GM12892 (cell line): ENCODE measurements at regions not wholly inside any gene's neighbourhood (a gene's known extent, or its start where the extent isn't known, plus 50 kb on each side); places are given as distances from the start of the nearest gene placed in this dataset.

ENCODE experiments used
- POLR2A ChIP-seq: IDR thresholded peaks from 2 replicates; pipeline ENCODE4 v1.6.1; 2011; ENCODE audit warnings: low read depth, low read length, control low read depth
- POLR2AphosphoS5 ChIP-seq: IDR thresholded peaks from 2 replicates; pipeline ENCODE4 v1.6.1; 2011; ENCODE audit warnings: low read depth, low read length, control low read depth

DNA sequence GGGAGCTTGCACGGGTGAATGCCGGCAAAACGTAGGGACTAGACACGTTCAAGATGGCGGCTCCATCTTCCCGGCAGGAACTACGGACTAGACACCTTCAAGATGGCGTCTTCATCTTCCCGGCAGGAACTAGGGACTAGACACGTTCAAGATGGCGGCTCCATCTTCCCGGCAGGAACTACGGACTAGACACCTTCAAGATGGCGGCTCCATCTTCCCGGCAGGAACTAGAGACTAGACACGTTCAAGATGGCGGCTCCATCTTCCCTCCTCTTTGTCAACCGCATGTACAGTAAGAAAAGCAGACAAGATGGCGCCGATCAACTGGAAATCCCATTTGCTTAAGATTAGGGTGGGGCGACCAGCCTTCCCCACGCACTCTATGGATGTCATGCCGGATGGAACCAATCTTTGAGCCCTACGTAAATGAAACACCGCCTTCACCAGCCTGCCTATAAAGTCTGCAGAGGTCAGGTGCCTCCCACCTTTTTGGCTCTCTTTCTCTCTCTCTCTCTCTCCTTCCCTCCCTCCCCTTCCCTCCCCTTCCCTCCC lies 222.4 kb downstream of the CRLF2 start:
- peak; percentile 65; the same call in 1 of the 2 replicates for TF ChIP-seq POLR2A
- peak; percentile 54; the same call in 1 of the 2 replicates for TF ChIP-seq POLR2AphosphoS5
